ENCODE measurements at regions not wholly inside any gene's neighbourhood (a gene's known extent, or its start where the extent isn't known, plus 50 kb on each side); places are given as distances from the start of the nearest gene placed in this dataset.
A peak's percentile ranks its signal among the peaks of the same experiment; 100 is the strongest.

DNA sequence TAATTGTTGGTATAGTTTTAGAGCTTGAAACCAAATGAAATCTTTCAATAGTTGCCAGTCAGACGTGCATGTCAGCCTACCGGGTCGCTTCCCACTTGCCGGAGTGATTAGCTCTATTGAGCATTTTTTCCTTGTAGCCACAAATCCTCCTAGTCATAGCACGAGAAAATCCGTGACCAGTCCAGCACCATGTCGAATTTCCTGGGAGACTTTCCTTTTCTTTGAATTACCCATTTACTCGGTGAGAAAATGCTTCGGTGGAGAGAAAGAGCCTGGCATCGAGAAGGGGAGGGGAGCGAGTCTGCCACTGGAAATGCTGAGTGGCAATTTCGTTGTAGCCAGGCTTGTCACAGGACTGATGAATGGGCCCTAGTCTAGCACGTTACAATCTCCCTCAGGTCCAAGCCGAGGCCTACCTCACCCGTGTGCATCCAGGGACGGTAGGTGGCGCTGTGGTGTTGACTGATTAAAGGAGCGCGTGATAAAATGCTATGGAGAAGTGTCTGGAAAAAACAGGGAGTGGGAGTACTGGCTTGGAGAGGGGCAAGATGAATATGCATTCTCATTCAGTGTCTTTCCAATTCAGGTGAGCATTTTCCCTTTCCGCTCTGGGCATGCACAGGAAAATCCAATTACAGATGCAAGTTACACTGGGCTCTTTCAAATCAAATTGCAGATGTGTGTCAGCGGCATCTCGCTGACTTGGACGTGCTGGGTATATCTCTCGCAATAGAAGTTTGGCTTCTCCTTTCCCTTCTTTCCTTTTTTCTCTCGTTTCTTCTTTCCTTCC, 238.8 kb downstream of the EDEM1 start:
- TF ChIP-seq, protein P1, sequence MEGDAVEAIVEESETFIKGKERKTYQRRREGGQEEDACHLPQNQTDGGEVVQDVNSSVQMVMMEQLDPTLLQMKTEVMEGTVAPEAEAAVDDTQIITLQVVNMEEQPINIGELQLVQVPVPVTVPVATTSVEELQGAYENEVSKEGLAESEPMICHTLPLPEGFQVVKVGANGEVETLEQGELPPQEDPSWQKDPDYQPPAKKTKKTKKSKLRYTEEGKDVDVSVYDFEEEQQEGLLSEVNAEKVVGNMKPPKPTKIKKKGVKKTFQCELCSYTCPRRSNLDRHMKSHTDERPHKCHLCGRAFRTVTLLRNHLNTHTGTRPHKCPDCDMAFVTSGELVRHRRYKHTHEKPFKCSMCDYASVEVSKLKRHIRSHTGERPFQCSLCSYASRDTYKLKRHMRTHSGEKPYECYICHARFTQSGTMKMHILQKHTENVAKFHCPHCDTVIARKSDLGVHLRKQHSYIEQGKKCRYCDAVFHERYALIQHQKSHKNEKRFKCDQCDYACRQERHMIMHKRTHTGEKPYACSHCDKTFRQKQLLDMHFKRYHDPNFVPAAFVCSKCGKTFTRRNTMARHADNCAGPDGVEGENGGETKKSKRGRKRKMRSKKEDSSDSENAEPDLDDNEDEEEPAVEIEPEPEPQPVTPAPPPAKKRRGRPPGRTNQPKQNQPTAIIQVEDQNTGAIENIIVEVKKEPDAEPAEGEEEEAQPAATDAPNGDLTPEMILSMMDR (IDR thresholded peaks at IDR 0.05): peak; percentile 92

DNA sequence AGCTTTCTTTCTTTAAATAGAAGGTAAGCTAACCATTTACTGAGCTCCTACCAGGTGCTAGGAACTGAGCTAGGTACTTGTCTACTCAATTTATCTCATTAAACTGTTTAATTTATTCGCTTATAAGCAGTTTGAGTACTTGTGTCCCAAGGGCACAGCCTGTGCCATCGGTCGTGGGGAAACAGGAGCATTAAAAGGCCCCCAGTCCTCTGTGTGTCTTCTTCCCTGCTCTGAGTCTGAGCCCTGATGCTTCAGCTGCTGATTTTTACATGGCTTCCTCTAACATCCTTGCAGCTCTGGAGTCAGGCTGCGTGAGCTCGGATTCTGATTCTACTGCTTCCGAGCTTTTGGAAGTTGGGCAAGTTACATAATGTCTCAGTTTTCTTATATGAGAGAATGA, 239.5 kb downstream of the EDEM1 start:
- TF ChIP-seq, protein P1 (IDR thresholded peaks at IDR 0.05): no peak

DNA sequence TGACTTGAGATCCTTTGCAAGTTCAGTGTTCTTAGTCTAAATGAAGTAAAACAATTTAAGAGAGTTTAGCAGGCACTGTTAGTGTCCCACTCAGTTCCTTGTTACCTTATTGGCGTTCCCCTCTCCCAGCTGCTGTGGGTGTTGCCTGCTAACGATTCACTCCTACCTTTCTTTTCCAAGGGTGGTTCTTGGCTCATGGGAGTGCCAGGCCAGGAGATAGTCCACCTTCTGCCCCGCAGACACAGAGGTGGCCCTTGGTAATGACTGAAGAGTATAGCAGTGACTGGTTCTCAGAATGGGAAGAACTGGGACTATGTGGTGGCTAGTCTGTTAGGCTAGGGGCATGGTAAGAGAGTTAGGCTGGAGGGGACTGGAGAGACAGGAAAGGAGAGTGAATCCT, 240.4 kb downstream of the EDEM1 start:
- TF ChIP-seq, protein P1 (IDR thresholded peaks at IDR 0.05): no peak

DNA sequence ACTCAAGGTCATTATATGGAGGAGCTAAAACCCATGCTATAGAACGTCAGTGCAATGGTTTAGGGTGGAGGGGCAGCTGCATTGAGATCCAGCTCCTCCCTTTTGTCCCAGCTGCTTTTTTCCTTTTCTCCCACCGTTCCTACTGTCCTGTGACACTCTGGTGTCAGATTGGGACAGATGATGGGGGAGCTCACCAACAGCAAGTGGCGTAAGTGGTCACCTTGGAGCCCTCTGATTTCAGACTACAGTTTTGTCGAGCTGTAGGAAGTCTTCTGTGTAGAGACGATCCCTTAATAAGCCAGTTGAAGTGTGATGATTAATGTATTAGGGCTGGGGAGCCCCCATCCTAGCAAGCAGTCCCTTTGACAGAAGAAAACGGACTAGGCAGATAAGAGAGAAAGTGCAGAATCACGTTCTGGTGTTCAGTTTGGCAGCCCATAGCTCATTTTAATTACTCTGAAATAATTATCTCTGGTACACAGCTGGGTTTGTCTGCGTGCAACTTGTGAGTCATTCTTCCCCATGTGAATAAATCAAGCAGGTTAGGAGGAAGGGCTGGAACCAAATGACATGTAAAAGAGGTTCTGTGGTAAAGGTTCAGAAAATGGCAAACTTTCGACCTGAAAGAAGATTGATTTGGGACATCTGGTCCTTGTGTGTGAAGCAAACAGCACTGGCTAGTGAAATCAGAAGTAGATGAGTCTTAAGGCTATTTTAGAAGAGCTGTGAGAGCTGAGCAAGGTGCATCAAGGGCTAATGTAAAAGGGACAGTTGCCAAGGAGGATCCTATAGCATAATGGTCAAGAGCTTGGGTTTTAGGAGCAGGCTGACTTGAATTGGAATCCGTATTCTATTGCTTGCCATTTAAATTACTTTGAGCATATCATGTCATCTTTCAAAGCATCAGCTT, 241.4 kb downstream of the EDEM1 start:
- TF ChIP-seq, protein P1 (IDR thresholded peaks at IDR 0.05): no peak

DNA sequence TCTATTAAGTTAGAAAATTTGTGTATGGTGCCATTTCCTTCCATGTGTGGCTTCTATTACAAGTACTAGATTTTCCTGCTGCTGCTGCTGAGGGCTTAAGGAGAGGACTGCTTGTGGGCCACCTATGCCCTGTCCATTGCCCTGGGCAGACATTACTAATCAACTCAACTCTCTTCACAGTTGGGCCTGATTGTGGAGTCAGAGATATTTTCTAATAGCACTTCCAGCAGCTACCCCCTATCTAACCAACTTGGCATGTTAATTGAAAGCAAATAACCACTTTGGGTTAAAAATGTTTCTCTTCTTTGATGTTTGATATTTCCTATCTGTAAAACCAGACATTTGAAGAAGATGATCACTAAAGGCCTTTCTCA, 242.0 kb downstream of the EDEM1 start:
- TF ChIP-seq, protein P1 (IDR thresholded peaks at IDR 0.05): no peak

DNA sequence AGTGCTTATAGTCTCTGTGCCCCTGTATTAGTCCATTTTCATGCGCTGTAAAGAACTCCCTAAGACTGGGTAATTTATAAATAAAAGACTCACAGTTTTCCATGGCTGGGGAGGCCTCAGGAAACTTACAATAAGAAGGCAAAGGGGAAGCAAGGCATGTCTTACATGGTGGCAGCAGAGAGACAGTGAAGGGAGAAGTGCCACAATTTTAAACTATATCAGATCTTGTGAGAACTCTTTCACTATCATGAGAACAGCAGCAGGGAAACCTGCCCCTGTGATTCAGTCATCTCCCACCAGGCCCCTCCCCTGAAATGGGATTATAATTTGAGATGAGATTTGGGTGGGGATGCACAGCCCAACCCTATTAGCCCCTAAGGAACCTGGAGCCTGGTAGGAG, 243.2 kb downstream of the EDEM1 start:
- TF ChIP-seq, protein P1 (IDR thresholded peaks at IDR 0.05): no peak

DNA sequence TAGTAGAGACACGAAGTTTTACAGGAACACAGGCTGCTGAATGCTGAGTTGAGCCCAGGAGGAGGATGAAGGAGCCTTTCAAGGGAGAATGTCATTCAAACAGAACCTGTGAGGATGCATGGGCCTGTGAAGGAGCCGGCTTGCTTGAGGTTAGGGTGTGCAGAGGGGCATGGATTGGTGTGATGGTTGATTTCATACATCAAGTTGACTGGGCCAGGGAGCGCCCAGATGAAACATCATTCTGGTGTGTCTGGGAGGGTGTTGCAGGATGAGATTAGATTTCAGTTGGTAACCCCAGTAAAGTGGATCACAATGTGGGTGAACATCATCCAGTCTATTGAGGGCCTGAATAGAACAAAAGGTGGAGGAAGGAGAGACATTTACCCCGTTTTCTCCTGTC, 243.6 kb downstream of the EDEM1 start:
- TF ChIP-seq, protein P1 (IDR thresholded peaks at IDR 0.05): no peak
